ENCODE measurements at regions not wholly inside any gene's neighbourhood (a gene's known extent, or its start where the extent isn't known, plus 50 kb on each side); places are given as distances from the start of the nearest gene placed in this dataset.
"Not testable (repeated sequence)": the region's sequence is repeated elsewhere in the genome, so short reads cannot be mapped to it uniquely, and the experiment has no call there.

- H3K4me1 ChIP-seq (ENCODE audit: control insufficient read depth in 2 of 2, insufficient read depth in 2 of 2, low read length in 2 of 2) = no peaks in the 10 kb centered on the region
- H3K27me3 ChIP-seq (ENCODE audit: control insufficient read depth in 2 of 2, insufficient read depth in 1 of 2, low read length in 1 of 2) = no peaks in the 10 kb centered on the region
- DNase-seq (ENCODE audit: low read depth in 6 of 9, low spot score in 9 of 9) = no peak
- no peaks in the 10 kb centered on the region for H3K36me3 ChIP-seq (ENCODE audit: control insufficient read depth in 2 of 2, insufficient read depth in 2 of 2, low read length in 1 of 2)
- H3K27ac ChIP-seq (ENCODE audit: low read depth in 1 of 2, low read length in 1 of 2) = no peak overlapping the region
- H3K4me3 ChIP-seq (ENCODE audit: low read length in 2 of 2) = no peak overlapping the region
- 95% methylated on average over 7 of the region's 7 CpGs for WGBS
- no peaks in the 10 kb centered on the region for H3K9me3 ChIP-seq (ENCODE audit: control insufficient read depth in 2 of 2, insufficient read depth in 1 of 2, low read length in 1 of 2)
These were observed 115.6 kb upstream of the MB21D2 start for GRCh38 chr3:193033226-193033780.

- H3K9me3 ChIP-seq (ENCODE audit: control insufficient read depth in 2 of 2, insufficient read depth in 1 of 2, low read length in 1 of 2); H3K4me3 ChIP-seq (ENCODE audit: low read length in 2 of 2); H3K4me1 ChIP-seq (ENCODE audit: control insufficient read depth in 2 of 2, insufficient read depth in 2 of 2, low read length in 2 of 2); H3K36me3 ChIP-seq (ENCODE audit: control insufficient read depth in 2 of 2, insufficient read depth in 2 of 2, low read length in 1 of 2); DNase-seq (ENCODE audit: low read depth in 6 of 9, low spot score in 9 of 9); H3K27ac ChIP-seq (ENCODE audit: low read depth in 1 of 2, low read length in 1 of 2); H3K27me3 ChIP-seq (ENCODE audit: control insufficient read depth in 2 of 2, insufficient read depth in 1 of 2, low read length in 1 of 2): not testable (repeated sequence)
- 99% methylated on average over 3 of the region's 3 CpGs for WGBS
These were observed 120.2 kb upstream of the MB21D2 start for GRCh38 chr3:193037828-193038227.

GRCh38 chr3:193039058-193039457 lies 121.4 kb upstream of the MB21D2 start:
- 95% methylated on average over 3 of the region's 3 CpGs for WGBS
- no peak for DNase-seq (ENCODE audit: low read depth in 6 of 9, low spot score in 9 of 9)
- H3K4me1 ChIP-seq (ENCODE audit: control insufficient read depth in 2 of 2, insufficient read depth in 2 of 2, low read length in 2 of 2) = no peaks in the 10 kb centered on the region
- H3K4me3 ChIP-seq (ENCODE audit: low read length in 2 of 2) = no peak overlapping the region
- no peaks in the 10 kb centered on the region for H3K27me3 ChIP-seq (ENCODE audit: control insufficient read depth in 2 of 2, insufficient read depth in 1 of 2, low read length in 1 of 2)
- no peaks in the 10 kb centered on the region for H3K9me3 ChIP-seq (ENCODE audit: control insufficient read depth in 2 of 2, insufficient read depth in 1 of 2, low read length in 1 of 2)
- H3K36me3 ChIP-seq (ENCODE audit: control insufficient read depth in 2 of 2, insufficient read depth in 2 of 2, low read length in 1 of 2) = no peaks in the 10 kb centered on the region
- H3K27ac ChIP-seq (ENCODE audit: low read depth in 1 of 2, low read length in 1 of 2) = no peak overlapping the region

GRCh38 chr3:193040836-193041672 lies 123.4 kb upstream of the MB21D2 start:
- 46% methylated on average over 2 of the region's 2 CpGs for whole genome bisulfite sequencing
- H3K27me3 ChIP-seq (ENCODE audit: control insufficient read depth in 2 of 2, insufficient read depth in 1 of 2, low read length in 1 of 2) = no peaks in the 10 kb centered on the region
- peak in 3 of 9 donors; percentile 4 to 22 (median 8) for DNase-seq (ENCODE audit: low read depth in 6 of 9, low spot score in 9 of 9)
- H3K36me3 ChIP-seq (ENCODE audit: control insufficient read depth in 2 of 2, insufficient read depth in 2 of 2, low read length in 1 of 2) = no peaks in the 10 kb centered on the region
- H3K9me3 ChIP-seq (ENCODE audit: control insufficient read depth in 2 of 2, insufficient read depth in 1 of 2, low read length in 1 of 2) = no peaks in the 10 kb centered on the region
- H3K4me1 ChIP-seq (ENCODE audit: control insufficient read depth in 2 of 2, insufficient read depth in 2 of 2, low read length in 2 of 2) = no peaks in the 10 kb centered on the region
- no peak overlapping the region for H3K4me3 ChIP-seq (ENCODE audit: low read length in 2 of 2)
- no peak overlapping the region for H3K27ac ChIP-seq (ENCODE audit: low read depth in 1 of 2, low read length in 1 of 2)

- 85% methylated on average over 5 of the region's 5 CpGs for WGBS
- no peak overlapping the region for H3K4me3 ChIP-seq (ENCODE audit: low read length in 2 of 2)
- H3K27ac ChIP-seq (ENCODE audit: low read depth in 1 of 2, low read length in 1 of 2) = no peak overlapping the region
- H3K9me3 ChIP-seq (ENCODE audit: control insufficient read depth in 2 of 2, insufficient read depth in 1 of 2, low read length in 1 of 2) = no peaks in the 10 kb centered on the region
- no peaks in the 10 kb centered on the region for H3K36me3 ChIP-seq (ENCODE audit: control insufficient read depth in 2 of 2, insufficient read depth in 2 of 2, low read length in 1 of 2)
- H3K27me3 ChIP-seq (ENCODE audit: control insufficient read depth in 2 of 2, insufficient read depth in 1 of 2, low read length in 1 of 2) = no peaks in the 10 kb centered on the region
- no peak for DNase-seq (ENCODE audit: low read depth in 6 of 9, low spot score in 9 of 9)
- H3K4me1 ChIP-seq (ENCODE audit: control insufficient read depth in 2 of 2, insufficient read depth in 2 of 2, low read length in 2 of 2) = no peaks in the 10 kb centered on the region
These were observed 128.7 kb upstream of the MB21D2 start for GRCh38 chr3:193046371-193046770.

GRCh38 chr3:193047461-193047860 lies 129.8 kb upstream of the MB21D2 start:
- not testable (repeated sequence) for H3K4me3 ChIP-seq (ENCODE audit: low read length in 2 of 2); H3K9me3 ChIP-seq (ENCODE audit: control insufficient read depth in 2 of 2, insufficient read depth in 1 of 2, low read length in 1 of 2); H3K27me3 ChIP-seq (ENCODE audit: control insufficient read depth in 2 of 2, insufficient read depth in 1 of 2, low read length in 1 of 2); H3K4me1 ChIP-seq (ENCODE audit: control insufficient read depth in 2 of 2, insufficient read depth in 2 of 2, low read length in 2 of 2); DNase-seq (ENCODE audit: low read depth in 6 of 9, low spot score in 9 of 9); H3K36me3 ChIP-seq (ENCODE audit: control insufficient read depth in 2 of 2, insufficient read depth in 2 of 2, low read length in 1 of 2); H3K27ac ChIP-seq (ENCODE audit: low read depth in 1 of 2, low read length in 1 of 2)
- 0% methylated on average over 1 of the region's 1 CpG for WGBS

GRCh38 chr3:193048127-193048526 lies 130.5 kb upstream of the MB21D2 start:
- 95% methylated on average over 1 of the region's 1 CpG for WGBS
- H3K36me3 ChIP-seq (ENCODE audit: control insufficient read depth in 2 of 2, insufficient read depth in 2 of 2, low read length in 1 of 2) = no peaks in the 10 kb centered on the region
- no peak overlapping the region for H3K4me3 ChIP-seq (ENCODE audit: low read length in 2 of 2)

GRCh38 chr3:193049935-193050334 lies 132.3 kb upstream of the MB21D2 start:
- H3K4me3 ChIP-seq (ENCODE audit: low read length in 2 of 2) = no peak overlapping the region
- H3K27ac ChIP-seq (ENCODE audit: low read depth in 1 of 2, low read length in 1 of 2) = no peak overlapping the region
- DNase-seq (ENCODE audit: low read depth in 6 of 9, low spot score in 9 of 9) = no peak
- H3K27me3 ChIP-seq (ENCODE audit: control insufficient read depth in 2 of 2, insufficient read depth in 1 of 2, low read length in 1 of 2) = no peaks in the 10 kb centered on the region
- 86% methylated on average over 4 of the region's 4 CpGs for whole genome bisulfite sequencing
- H3K9me3 ChIP-seq (ENCODE audit: control insufficient read depth in 2 of 2, insufficient read depth in 1 of 2, low read length in 1 of 2) = no peaks in the 10 kb centered on the region
- no peaks in the 10 kb centered on the region for H3K4me1 ChIP-seq (ENCODE audit: control insufficient read depth in 2 of 2, insufficient read depth in 2 of 2, low read length in 2 of 2)
- H3K36me3 ChIP-seq (ENCODE audit: control insufficient read depth in 2 of 2, insufficient read depth in 2 of 2, low read length in 1 of 2) = no peaks in the 10 kb centered on the region

More at GRCh38 chr3:193048127-193048526, 130.5 kb upstream of the MB21D2 start:
- Histone ChIP-seq H3K4me1 (ENCODE audit: control insufficient read depth in 2 of 2, insufficient read depth in 2 of 2, low read length in 2 of 2) (no peaks in the 10 kb centered on the region), H3K9me3 (ENCODE audit: control insufficient read depth in 2 of 2, insufficient read depth in 1 of 2, low read length in 1 of 2) (no peaks in the 10 kb centered on the region), H3K27ac (ENCODE audit: low read depth in 1 of 2, low read length in 1 of 2) (no peak overlapping the region), H3K27me3 (ENCODE audit: control insufficient read depth in 2 of 2, insufficient read depth in 1 of 2, low read length in 1 of 2) (no peaks in the 10 kb centered on the region)
- no peak for DNase-seq (ENCODE audit: low read depth in 6 of 9, low spot score in 9 of 9)

- Histone ChIP-seq H3K27ac (ENCODE audit: low read depth in 1 of 2, low read length in 1 of 2) (no peak overlapping the region), H3K4me1 (ENCODE audit: control insufficient read depth in 2 of 2, insufficient read depth in 2 of 2, low read length in 2 of 2) (no peaks in the 10 kb centered on the region), H3K36me3 (ENCODE audit: control insufficient read depth in 2 of 2, insufficient read depth in 2 of 2, low read length in 1 of 2) (no peaks in the 10 kb centered on the region), H3K4me3 (ENCODE audit: low read length in 2 of 2) (no peak overlapping the region), H3K9me3 (ENCODE audit: control insufficient read depth in 2 of 2, insufficient read depth in 1 of 2, low read length in 1 of 2) (no peaks in the 10 kb centered on the region), H3K27me3 (ENCODE audit: control insufficient read depth in 2 of 2, insufficient read depth in 1 of 2, low read length in 1 of 2) (no peaks in the 10 kb centered on the region)
- DNase-seq (ENCODE audit: low read depth in 6 of 9, low spot score in 9 of 9) = no peak
- 90% methylated on average over 4 of the region's 4 CpGs for WGBS
These were observed 133.7 kb upstream of the MB21D2 start for GRCh38 chr3:193051314-193051713.
